Fibroblast of lung (primary cell): ENCODE measurements at regions not wholly inside any gene's neighbourhood (a gene's known extent, or its start where the extent isn't known, plus 50 kb on each side); places are given as distances from the start of the nearest gene placed in this dataset.

ENCODE experiments used
- EZH2 ChIP-seq: IDR thresholded peaks from 2 replicates; pipeline ENCODE4 v1.5.1; 2012; ENCODE audit warnings: low read length, control low read depth, mild to moderate bottlenecking; ENCODE audit errors: missing control alignments
- TF ChIP-seq, protein P1 (sequence below), 2 donors: IDR thresholded peaks in 1 of 2; conservative IDR thresholded peaks in 1 of 2; 1 replicate in 1 of 2; 2 replicates in 1 of 2; pipeline ENCODE4 v1.5.1; 2011 to 2012; ENCODE audit warnings: low read length in 2 of 2, control low read depth in 1 of 2, inconsistent platforms in 1 of 2, low read depth in 1 of 2, mild to moderate bottlenecking in 1 of 2

DNA sequence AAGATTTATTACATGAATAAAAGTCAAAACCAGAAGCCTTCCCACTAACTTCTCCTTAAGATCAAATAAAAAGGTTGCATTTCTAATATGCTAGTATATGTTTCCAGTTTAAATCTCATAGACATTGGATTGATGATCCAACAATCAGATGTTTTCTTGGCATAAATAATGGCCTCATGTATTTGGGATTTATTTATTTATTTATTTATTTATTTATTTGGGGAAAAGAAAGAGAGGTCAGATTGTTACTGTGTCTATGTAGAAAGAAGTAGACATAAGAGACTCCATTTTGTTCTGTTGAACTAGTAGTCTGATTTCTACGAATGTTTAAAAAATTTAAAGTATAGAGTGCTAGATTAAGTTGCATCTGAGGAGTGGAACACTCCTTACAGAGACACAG lies 422.4 kb downstream of the ADGRL2 start:
- TF ChIP-seq, protein P1, sequence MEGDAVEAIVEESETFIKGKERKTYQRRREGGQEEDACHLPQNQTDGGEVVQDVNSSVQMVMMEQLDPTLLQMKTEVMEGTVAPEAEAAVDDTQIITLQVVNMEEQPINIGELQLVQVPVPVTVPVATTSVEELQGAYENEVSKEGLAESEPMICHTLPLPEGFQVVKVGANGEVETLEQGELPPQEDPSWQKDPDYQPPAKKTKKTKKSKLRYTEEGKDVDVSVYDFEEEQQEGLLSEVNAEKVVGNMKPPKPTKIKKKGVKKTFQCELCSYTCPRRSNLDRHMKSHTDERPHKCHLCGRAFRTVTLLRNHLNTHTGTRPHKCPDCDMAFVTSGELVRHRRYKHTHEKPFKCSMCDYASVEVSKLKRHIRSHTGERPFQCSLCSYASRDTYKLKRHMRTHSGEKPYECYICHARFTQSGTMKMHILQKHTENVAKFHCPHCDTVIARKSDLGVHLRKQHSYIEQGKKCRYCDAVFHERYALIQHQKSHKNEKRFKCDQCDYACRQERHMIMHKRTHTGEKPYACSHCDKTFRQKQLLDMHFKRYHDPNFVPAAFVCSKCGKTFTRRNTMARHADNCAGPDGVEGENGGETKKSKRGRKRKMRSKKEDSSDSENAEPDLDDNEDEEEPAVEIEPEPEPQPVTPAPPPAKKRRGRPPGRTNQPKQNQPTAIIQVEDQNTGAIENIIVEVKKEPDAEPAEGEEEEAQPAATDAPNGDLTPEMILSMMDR (conservative IDR thresholded peaks at IDR 0.05 in 1 of 2, IDR thresholded peaks at IDR 0.05 in 1 of 2; ENCODE audit: low read depth in 1 of 2, low read length in 2 of 2) = no peak
- no peak for TF ChIP-seq EZH2
